Stomach (tissue), 4 donors: ENCODE measurements at regions not wholly inside any gene's neighbourhood (a gene's known extent, or its start where the extent isn't known, plus 50 kb on each side); places are given as distances from the start of the nearest gene placed in this dataset.

Experiments
- CTCF ChIP-seq, 7 experiments: fragments of 450-650 bp in 4 of 7; fragments of 200-600 bp in 3 of 7; sonication (generic) in 3 of 7; IDR thresholded peaks; one replicate each; pipeline ENCODE4 v1.5.1; 2016 to 2019; ENCODE audit warnings: antibody characterized with exemption in 7 of 7, control low read depth in 2 of 7, mild to moderate bottlenecking in 1 of 7
- EP300 ChIP-seq: sonication (generic); formaldehyde crosslinking; IDR thresholded peaks from one replicate; pipeline ENCODE4 v1.6.1; 2017; ENCODE audit warnings: antibody characterized with exemption
- POLR2A ChIP-seq, 4 donors: fragments of 450-650 bp; IDR thresholded peaks; one replicate each; pipeline ENCODE4 v1.6.1; 2016; ENCODE audit warnings: antibody characterized with exemption in 4 of 4, control low read depth in 2 of 4, mild to moderate bottlenecking in 1 of 4, moderate library complexity in 1 of 4
- POLR2AphosphoS5 ChIP-seq, 3 donors: sonication (generic); formaldehyde crosslinking; IDR thresholded peaks; one replicate each; pipeline ENCODE4 v1.6.1; 2016; ENCODE audit warnings: antibody characterized with exemption in 3 of 3

- no peak for TF ChIP-seq CTCF (IDR thresholded peaks at IDR 0.05)
- TF ChIP-seq POLR2A (IDR thresholded peaks at IDR 0.05) = no peak
- no peak for TF ChIP-seq POLR2AphosphoS5 (IDR thresholded peaks at IDR 0.05)
- TF ChIP-seq EP300 = no peak
Measured at GRCh38 chr13:106077017-106077416, 458.4 kb downstream of the EFNB2 start.
